ENCODE measurements at regions not wholly inside any gene's neighbourhood (a gene's known extent, or its start where the extent isn't known, plus 50 kb on each side); places are given as distances from the start of the nearest gene placed in this dataset.

- TF ChIP-seq, protein P1, sequence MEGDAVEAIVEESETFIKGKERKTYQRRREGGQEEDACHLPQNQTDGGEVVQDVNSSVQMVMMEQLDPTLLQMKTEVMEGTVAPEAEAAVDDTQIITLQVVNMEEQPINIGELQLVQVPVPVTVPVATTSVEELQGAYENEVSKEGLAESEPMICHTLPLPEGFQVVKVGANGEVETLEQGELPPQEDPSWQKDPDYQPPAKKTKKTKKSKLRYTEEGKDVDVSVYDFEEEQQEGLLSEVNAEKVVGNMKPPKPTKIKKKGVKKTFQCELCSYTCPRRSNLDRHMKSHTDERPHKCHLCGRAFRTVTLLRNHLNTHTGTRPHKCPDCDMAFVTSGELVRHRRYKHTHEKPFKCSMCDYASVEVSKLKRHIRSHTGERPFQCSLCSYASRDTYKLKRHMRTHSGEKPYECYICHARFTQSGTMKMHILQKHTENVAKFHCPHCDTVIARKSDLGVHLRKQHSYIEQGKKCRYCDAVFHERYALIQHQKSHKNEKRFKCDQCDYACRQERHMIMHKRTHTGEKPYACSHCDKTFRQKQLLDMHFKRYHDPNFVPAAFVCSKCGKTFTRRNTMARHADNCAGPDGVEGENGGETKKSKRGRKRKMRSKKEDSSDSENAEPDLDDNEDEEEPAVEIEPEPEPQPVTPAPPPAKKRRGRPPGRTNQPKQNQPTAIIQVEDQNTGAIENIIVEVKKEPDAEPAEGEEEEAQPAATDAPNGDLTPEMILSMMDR (IDR thresholded peaks at IDR 0.05; ENCODE audit: insufficient read depth, low read depth, low read length): no peak
- TF ChIP-seq EZH2 (IDR thresholded peaks at IDR 0.05; ENCODE audit: insufficient read depth, low read length): no peak
These were observed 53.1 kb upstream of the NAV2 start for GRCh38 chr11:19659529-19659928.
